Neural crest cell (in vitro differentiated cells): ENCODE measurements at regions not wholly inside any gene's neighbourhood (a gene's known extent, or its start where the extent isn't known, plus 50 kb on each side); places are given as distances from the start of the nearest gene placed in this dataset.

ENCODE experiments used
- DNase-seq: peaks from one replicate; pipeline ENCODE4 v3.0.0; 2021; ENCODE audit warnings: low read depth, mixed read lengths, low spot score
- H3K27ac Mint-ChIP-seq: one replicate; pipeline ENCODE4 v1.8.0; 2021; ENCODE audit warnings: mild to moderate bottlenecking, mixed read lengths; ENCODE audit not compliant: unreplicated experiment
- H3K27me3 Mint-ChIP-seq: 2 replicates; pipeline ENCODE4 v1.8.0; 2021; ENCODE audit warnings: low read depth, mild to moderate bottlenecking, mixed read lengths
- H3K36me3 Mint-ChIP-seq: 2 replicates; pipeline ENCODE4 v1.8.0; 2021; ENCODE audit warnings: low read depth, mild to moderate bottlenecking, mixed read lengths
- H3K4me1 Mint-ChIP-seq: 2 replicates; pipeline ENCODE4 v1.8.0; 2021; ENCODE audit warnings: mixed read lengths
- H3K4me3 Mint-ChIP-seq: one replicate; pipeline ENCODE4 v1.8.0; 2021; ENCODE audit warnings: mild to moderate bottlenecking, mixed read lengths
- H3K9me3 Mint-ChIP-seq: 2 replicates; pipeline ENCODE4 v1.8.0; 2021; ENCODE audit warnings: mixed read lengths
- TF ChIP-seq, protein P1 (sequence below): fragments of 200-600 bp; sonication (generic); conservative IDR thresholded peaks from 2 replicates; pipeline ENCODE4 v1.5.0; 2021; ENCODE audit warnings: antibody characterized with exemption, mild to moderate bottlenecking

- H3K9me3 Mint-ChIP-seq, result peaks cover 3% of the 10 kb centered on the region
- no peaks in the 10 kb centered on the region for H3K4me1 Mint-ChIP-seq
- H3K27ac Mint-ChIP-seq, result no peak overlapping the region
- no peaks in the 10 kb centered on the region for H3K36me3 Mint-ChIP-seq
- DNase-seq, result no peak
- TF ChIP-seq, protein P1, sequence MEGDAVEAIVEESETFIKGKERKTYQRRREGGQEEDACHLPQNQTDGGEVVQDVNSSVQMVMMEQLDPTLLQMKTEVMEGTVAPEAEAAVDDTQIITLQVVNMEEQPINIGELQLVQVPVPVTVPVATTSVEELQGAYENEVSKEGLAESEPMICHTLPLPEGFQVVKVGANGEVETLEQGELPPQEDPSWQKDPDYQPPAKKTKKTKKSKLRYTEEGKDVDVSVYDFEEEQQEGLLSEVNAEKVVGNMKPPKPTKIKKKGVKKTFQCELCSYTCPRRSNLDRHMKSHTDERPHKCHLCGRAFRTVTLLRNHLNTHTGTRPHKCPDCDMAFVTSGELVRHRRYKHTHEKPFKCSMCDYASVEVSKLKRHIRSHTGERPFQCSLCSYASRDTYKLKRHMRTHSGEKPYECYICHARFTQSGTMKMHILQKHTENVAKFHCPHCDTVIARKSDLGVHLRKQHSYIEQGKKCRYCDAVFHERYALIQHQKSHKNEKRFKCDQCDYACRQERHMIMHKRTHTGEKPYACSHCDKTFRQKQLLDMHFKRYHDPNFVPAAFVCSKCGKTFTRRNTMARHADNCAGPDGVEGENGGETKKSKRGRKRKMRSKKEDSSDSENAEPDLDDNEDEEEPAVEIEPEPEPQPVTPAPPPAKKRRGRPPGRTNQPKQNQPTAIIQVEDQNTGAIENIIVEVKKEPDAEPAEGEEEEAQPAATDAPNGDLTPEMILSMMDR, result no peak
- no peaks in the 10 kb centered on the region for H3K27me3 Mint-ChIP-seq
- no peak overlapping the region for H3K4me3 Mint-ChIP-seq
These were observed 126.5 kb upstream of the CMC1 start for GRCh38 chr3:28114893-28115292.

DNA sequence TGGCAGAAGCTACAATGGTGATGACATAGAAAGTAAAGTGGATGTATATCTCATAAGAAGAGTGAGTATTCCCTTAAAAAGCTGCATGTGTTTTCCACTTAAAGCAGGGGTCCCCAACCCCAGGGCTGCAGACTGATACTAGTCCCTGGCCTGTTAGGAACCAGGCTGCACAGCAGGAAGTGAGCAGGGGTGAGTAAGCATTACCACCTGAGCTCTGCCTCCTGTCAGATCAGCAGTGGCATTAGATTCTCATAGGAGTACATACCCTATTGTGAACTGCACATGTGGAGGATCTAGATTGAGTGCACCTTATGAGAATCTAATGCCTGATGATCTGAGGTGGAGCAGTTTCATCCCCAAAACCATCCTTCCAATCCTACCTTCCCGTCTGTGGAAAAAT is 126.1 kb upstream of the CMC1 start:
- no peak for DNase-seq
- H3K27me3 Mint-ChIP-seq, result no peaks in the 10 kb centered on the region
- TF ChIP-seq, protein P1, result no peak
- H3K27ac Mint-ChIP-seq, result no peak overlapping the region
- no peak overlapping the region for H3K4me3 Mint-ChIP-seq
- H3K4me1 Mint-ChIP-seq, result no peaks in the 10 kb centered on the region
- H3K9me3 Mint-ChIP-seq, result peaks cover 3% of the 10 kb centered on the region
- no peaks in the 10 kb centered on the region for H3K36me3 Mint-ChIP-seq

- Mint-ChIP-seq H3K36me3 (no peaks in the 10 kb centered on the region), H3K4me1 (no peaks in the 10 kb centered on the region), H3K27ac (no peak overlapping the region), H3K9me3 (peaks cover 3% of the 10 kb centered on the region), H3K4me3 (no peak overlapping the region), H3K27me3 (no peaks in the 10 kb centered on the region)
- DNase-seq, result no peak
- TF ChIP-seq, protein P1, result no peak
These were observed 123.8 kb upstream of the CMC1 start for GRCh38 chr3:28117598-28117997.

- Mint-ChIP-seq H3K27me3 (no peaks in the 10 kb centered on the region), H3K4me3 (no peak overlapping the region), H3K27ac (no peak overlapping the region), H3K36me3 (no peaks in the 10 kb centered on the region), H3K4me1 (no peaks in the 10 kb centered on the region), H3K9me3 (peaks cover 3% of the 10 kb centered on the region)
- DNase-seq, result no peak
- TF ChIP-seq, protein P1, result no peak
These were observed 123.3 kb upstream of the CMC1 start for GRCh38 chr3:28118087-28118486.

DNA sequence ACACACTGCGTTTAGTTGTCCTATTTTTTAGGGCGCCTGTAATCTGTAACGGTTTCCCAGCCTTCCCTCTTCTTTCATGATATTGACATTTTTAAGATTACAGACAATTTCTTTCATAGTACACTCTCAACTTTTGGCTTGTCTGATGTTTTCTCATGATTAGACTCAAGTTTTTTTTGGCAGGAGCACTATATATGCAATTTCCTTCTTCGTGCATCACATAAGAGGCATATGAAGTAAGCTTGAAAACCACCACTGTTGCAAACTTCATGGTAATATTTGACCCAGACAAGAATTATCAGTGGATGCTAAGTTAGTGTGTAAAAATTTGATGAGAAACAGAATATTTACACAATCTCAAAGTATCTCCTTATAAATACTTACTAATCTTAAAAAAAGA is 119.2 kb upstream of the CMC1 start:
- TF ChIP-seq, protein P1, result no peak
- Mint-ChIP-seq H3K36me3 (no peaks in the 10 kb centered on the region), H3K4me3 (no peak overlapping the region), H3K27me3 (no peaks in the 10 kb centered on the region), H3K9me3 (no peaks in the 10 kb centered on the region), H3K27ac (no peak overlapping the region), H3K4me1 (no peaks in the 10 kb centered on the region)
- no peak for DNase-seq

GRCh38 chr3:28124882-28125281 is 116.5 kb upstream of the CMC1 start:
- TF ChIP-seq, protein P1, result no peak
- Mint-ChIP-seq H3K4me3 (no peak overlapping the region), H3K9me3 (no peaks in the 10 kb centered on the region), H3K27me3 (no peaks in the 10 kb centered on the region), H3K4me1 (no peaks in the 10 kb centered on the region), H3K36me3 (no peaks in the 10 kb centered on the region), H3K27ac (no peak overlapping the region)
- no peak for DNase-seq
